Karpas-422 (cell line): ENCODE measurements at regions not wholly inside any gene's neighbourhood (a gene's known extent, or its start where the extent isn't known, plus 50 kb on each side); places are given as distances from the start of the nearest gene placed in this dataset.
"Not testable (repeated sequence)": the region's sequence is repeated elsewhere in the genome, so short reads cannot be mapped to it uniquely, and the experiment has no call there.

Experiments used
- DNase-seq: peaks from one replicate; pipeline ENCODE4 v3.0.0-alpha.2; 2015
- H2AFZ ChIP-seq: fragments of 200-600 bp; sonication (generic); 2 replicates; pipeline ENCODE4 v1.6.1; 2014; ENCODE audit warnings: antibody characterized with exemption, low read length, mixed read lengths
- H3K27ac ChIP-seq: fragments of 200-600 bp; sonication (generic); 2 replicates; pipeline ENCODE4 v1.5.1; 2014; ENCODE audit warnings: mild to moderate bottlenecking, low read length, moderate library complexity
- H3K27me3 ChIP-seq: fragments of 200-600 bp; sonication (generic); 2 replicates; pipeline ENCODE4 v1.6.1; 2014; ENCODE audit warnings: low read length, mixed read lengths
- H3K36me3 ChIP-seq: fragments of 200-600 bp; sonication (generic); 2 replicates; pipeline ENCODE4 v1.6.1; 2014; ENCODE audit warnings: low read length, mixed read lengths; ENCODE audit not compliant: insufficient read depth
- H3K4me1 ChIP-seq: fragments of 200-600 bp; sonication (generic); 2 replicates; pipeline ENCODE4 v1.6.1; 2014; ENCODE audit warnings: mild to moderate bottlenecking, low read length, mixed read lengths
- H3K4me2 ChIP-seq: fragments of 200-600 bp; sonication (generic); 2 replicates; pipeline ENCODE4 v1.6.1; 2014; ENCODE audit warnings: low read length, low read depth, mild to moderate bottlenecking; ENCODE audit not compliant: poor library complexity, severe bottlenecking
- H3K4me3 ChIP-seq: fragments of 200-600 bp; sonication (generic); 2 replicates; pipeline ENCODE4 v1.5.1; 2014; ENCODE audit warnings: mild to moderate bottlenecking, antibody characterized with exemption, low read length, mixed read lengths
- H3K79me2 ChIP-seq: fragments of 200-600 bp; sonication (generic); 2 replicates; pipeline ENCODE4 v1.6.1; 2014; ENCODE audit warnings: mild to moderate bottlenecking, low read length, mixed read lengths
- H3K9ac ChIP-seq: fragments of 200-600 bp; sonication (generic); 2 replicates; pipeline ENCODE4 v1.6.0; 2014; ENCODE audit warnings: low read length
- H3K9me2 ChIP-seq: fragments of 200-600 bp; sonication (generic), shearing (Covaris generic); replicated peaks from 2 replicates; pipeline ENCODE4 v1.6.0; 2014; ENCODE audit warnings: mild to moderate bottlenecking, low read length, moderate library complexity; ENCODE audit not compliant: insufficient read depth
- H3K9me3 ChIP-seq: fragments of 300-700, 200-600 bp; sonication (generic); 2 replicates; pipeline ENCODE4 v1.6.1; 2014; ENCODE audit warnings: low read length, mixed read lengths
- H4K20me1 ChIP-seq: fragments of 200-600 bp; sonication (generic); 2 replicates; pipeline ENCODE4 v1.6.1; 2014; ENCODE audit warnings: mild to moderate bottlenecking, antibody characterized with exemption, low read length, low read depth; ENCODE audit not compliant: insufficient read depth

DNA sequence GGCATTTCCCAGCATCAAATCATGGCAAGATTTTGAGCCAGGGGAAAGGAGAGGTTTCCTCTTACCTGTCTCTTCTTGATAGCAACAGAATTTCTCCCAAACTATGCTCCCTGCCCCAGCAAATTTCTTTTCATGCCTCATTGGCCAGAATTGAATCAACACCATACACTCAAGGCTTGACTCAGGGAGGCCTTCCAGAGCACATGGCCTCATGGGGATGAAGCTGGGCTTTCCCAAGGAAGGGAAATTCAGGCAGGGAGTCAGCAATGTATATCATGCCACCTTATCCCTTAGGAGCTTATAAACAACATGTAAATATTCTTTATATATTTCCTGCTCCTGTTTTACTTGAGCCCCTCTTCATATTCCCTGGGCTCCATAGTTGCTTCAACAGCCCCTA, 62.1 kb downstream of the ARF6 start:
- Histone ChIP-seq H3K27ac (no peak overlapping the region), H3K4me1 (peaks cover 8% of the 10 kb centered on the region), H3K4me2 (no peak overlapping the region), H3K9me3 (no peaks in the 10 kb centered on the region), H3K36me3 (no peaks in the 10 kb centered on the region), H3K27me3 (no peaks in the 10 kb centered on the region), H3K9ac (no peak overlapping the region), H2AFZ (peak overlapping the region; percentile 56; the same call in 1 of the 2 replicates), H4K20me1 (no peaks in the 10 kb centered on the region), H3K9me2 (no peaks in the 10 kb centered on the region), H3K4me3 (no peak overlapping the region), H3K79me2 (no peaks in the 10 kb centered on the region)
- DNase-seq, result no peak

DNA sequence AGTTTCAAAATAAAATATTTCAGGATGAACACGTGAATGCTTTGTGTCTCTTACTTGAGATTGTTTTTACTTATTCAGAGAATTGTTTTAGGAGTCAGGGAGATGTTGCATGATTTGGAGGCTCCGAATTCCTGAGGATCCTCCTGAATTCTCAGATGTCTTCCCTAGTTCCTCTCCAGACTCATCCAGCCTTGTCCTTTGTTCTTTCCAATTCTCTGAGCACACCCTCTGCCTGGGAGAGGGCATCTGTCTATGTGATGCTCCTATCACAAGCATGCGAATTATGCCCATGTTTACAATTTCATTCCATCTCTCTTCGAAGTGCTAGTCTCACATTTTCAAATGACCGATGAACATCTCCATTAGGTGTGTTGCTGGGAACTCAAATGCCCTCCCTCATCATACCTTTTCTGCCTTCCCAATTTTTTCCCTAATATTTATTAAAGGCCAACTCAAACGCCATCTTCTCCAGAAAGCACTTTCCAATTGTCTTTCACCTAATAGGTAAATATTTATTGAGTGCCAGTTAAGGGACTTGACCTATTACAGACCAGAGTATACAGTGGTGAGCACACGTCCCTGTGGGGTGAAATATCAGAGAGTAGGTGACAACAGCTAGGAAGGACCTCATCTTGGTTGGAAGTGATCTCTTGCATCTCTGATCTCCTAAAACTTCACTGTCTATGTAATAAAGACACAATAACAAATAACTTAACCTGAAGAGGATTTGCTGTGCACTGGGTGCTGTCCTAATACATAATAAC, 64.4 kb downstream of the ARF6 start:
- peaks cover 30% of the 10 kb centered on the region for H3K4me1 ChIP-seq
- no peaks in the 10 kb centered on the region for H3K9me2 ChIP-seq
- H3K9me3 ChIP-seq, result no peaks in the 10 kb centered on the region
- H3K9ac ChIP-seq, result no peak overlapping the region
- no peak overlapping the region for H2AFZ ChIP-seq
- no peak overlapping the region for H3K4me3 ChIP-seq
- no peak overlapping the region for H3K4me2 ChIP-seq
- H3K36me3 ChIP-seq, result no peaks in the 10 kb centered on the region
- H3K27me3 ChIP-seq, result no peaks in the 10 kb centered on the region
- H3K79me2 ChIP-seq, result no peaks in the 10 kb centered on the region
- DNase-seq, result no peak
- no peaks in the 10 kb centered on the region for H4K20me1 ChIP-seq
- H3K27ac ChIP-seq, result no peak overlapping the region

DNA sequence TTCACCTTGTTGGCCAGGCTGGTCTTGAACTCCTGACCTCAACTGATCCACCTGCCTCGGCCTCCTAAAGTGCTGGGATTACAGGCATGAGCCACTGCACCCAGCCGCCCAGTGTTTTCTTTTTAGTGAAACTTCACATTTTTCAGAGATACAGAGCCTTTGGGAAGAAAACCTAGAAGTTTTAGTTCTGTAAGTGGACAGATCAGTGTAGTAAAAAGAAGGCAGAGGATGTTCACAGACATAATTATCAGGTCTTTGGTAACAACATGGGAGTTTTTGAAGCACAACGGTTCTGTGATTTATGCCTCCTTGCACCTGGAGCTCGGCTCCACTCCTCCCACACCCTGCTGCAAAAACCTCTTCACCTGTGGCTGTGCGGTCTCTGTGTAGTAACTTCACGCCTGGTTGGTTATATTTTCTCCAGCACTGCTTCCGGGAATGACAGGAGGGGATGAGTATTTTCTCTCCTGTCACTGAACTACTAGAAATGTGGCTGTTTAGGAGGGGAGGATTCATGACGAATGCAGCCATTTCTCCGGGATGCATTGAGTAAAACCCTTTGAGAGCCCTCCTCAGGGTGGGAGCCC, 67.0 kb downstream of the ARF6 start:
- no peaks in the 10 kb centered on the region for H3K9me2 ChIP-seq
- no peaks in the 10 kb centered on the region for H4K20me1 ChIP-seq
- no peaks in the 10 kb centered on the region for H3K27me3 ChIP-seq
- peaks cover 44% of the 10 kb centered on the region for H3K4me1 ChIP-seq
- H3K27ac ChIP-seq, result peak overlapping the region; percentile 75
- peak overlapping the region; percentile 53 for H3K4me2 ChIP-seq
- H3K36me3 ChIP-seq, result no peaks in the 10 kb centered on the region
- peak overlapping the region; percentile 38 for H3K4me3 ChIP-seq
- no peaks in the 10 kb centered on the region for H3K9me3 ChIP-seq
- peak overlapping the region; percentile 80 for H2AFZ ChIP-seq
- H3K79me2 ChIP-seq, result no peaks in the 10 kb centered on the region
- DNase-seq, result peak; percentile 66
- peak overlapping the region; percentile 20 for H3K9ac ChIP-seq

DNA sequence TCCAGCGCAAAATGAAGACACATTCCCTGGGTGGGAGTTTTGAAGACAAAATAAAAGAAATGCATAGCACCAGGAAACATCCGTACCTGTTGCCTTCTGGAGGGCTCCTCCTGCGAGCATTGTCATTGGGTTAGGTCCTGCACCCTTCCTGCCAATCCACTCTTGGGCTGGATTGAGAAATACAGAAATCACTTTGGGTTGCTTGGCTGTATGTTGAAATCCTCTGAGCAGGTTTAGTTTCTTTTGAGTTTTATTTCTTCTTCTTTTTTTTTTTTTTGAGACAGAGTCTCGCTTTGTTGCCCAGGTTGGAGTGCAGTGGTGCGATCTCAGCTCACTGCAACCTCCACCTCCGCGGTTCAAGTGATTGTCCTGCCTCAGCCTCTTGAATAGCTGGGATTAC, 67.6 kb downstream of the ARF6 start:
- Histone ChIP-seq H3K4me2 (peak overlapping the region; percentile 53), H3K27me3 (no peaks in the 10 kb centered on the region), H3K4me1 (peaks cover 45% of the 10 kb centered on the region), H3K9me2 (no peaks in the 10 kb centered on the region), H3K79me2 (no peaks in the 10 kb centered on the region), H2AFZ (peak overlapping the region; percentile 80), H3K4me3 (peak overlapping the region; percentile 38), H3K9ac (peak overlapping the region; percentile 20), H3K36me3 (no peaks in the 10 kb centered on the region), H4K20me1 (no peaks in the 10 kb centered on the region), H3K27ac (peak overlapping the region; percentile 75), H3K9me3 (no peaks in the 10 kb centered on the region)
- DNase-seq, result peak; percentile 71

DNA sequence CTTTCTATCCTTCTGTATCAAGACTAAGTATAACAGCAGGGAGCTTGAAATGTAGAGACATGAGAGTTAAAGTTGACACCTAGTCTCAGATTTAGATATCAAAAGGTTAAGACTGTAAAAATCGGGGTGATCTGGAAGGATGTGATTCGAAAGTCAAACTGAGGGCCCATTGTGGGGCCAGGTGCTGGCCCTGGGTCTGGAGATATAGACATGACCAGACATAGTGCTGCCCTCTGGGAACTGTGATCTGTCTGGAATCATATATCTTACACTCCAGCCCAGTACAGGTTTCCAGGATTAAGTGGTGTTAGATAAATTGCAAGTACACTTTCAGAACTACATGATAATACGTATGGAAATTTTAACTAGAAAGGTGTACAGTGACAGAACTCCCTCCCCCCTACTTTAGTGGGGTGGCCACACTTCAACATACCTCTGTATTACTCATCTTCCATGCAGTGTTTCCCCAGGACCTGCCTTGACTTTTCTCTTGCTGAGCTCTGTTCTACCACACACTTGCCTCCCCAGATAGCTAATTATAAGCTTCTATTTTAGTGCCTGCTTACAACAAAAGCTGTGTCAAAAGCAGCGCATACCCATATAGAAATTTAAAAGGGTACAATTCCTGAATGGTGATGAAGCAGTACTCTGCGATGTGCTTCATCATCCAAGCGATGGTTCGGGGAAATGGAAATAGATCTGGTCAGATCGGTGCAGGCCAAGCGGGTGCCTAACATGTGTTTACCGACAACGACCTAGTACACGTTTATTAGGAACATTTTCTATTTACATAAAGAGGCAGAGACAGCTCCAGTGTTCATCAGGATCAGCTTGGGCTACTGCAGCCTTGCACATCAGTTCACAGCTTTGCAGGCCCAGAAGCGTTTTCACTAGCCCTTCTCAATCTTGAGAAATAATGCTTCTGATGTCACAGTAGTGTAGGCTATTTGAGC, 68.7 kb downstream of the ARF6 start:
- H2AFZ ChIP-seq, result peak overlapping the region; percentile 80
- H3K4me2 ChIP-seq, result peak overlapping the region; percentile 53
- H3K27me3 ChIP-seq, result no peaks in the 10 kb centered on the region
- H3K4me3 ChIP-seq, result peak overlapping the region; percentile 4; the same call in 1 of the 2 replicates
- peak overlapping the region; percentile 75 for H3K27ac ChIP-seq
- no peaks in the 10 kb centered on the region for H3K9me2 ChIP-seq
- H3K79me2 ChIP-seq, result no peaks in the 10 kb centered on the region
- DNase-seq, result peak; percentile 73
- H3K36me3 ChIP-seq, result no peaks in the 10 kb centered on the region
- no peaks in the 10 kb centered on the region for H4K20me1 ChIP-seq
- H3K4me1 ChIP-seq, result peaks cover 52% of the 10 kb centered on the region
- H3K9me3 ChIP-seq, result no peaks in the 10 kb centered on the region
- peak overlapping the region; percentile 37 for H3K9ac ChIP-seq

DNA sequence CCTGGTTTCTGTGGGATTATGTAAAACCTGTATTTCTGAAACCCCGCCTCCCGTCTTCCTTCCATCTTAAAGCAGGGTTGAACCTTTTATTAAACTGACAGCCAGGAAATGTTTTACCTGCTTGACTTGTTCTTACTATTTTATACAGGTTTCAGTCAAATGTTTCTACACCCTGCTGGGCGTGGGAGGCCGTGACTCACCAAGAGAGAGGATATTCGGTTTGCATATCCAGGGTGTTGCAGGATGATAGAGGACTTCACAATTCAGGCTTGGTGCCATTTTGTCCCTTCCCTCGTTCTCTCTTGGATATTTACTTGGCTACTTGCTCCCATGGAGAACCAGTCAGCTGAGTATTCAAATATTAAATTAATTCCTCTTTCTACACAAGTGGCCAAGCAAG, 69.7 kb downstream of the ARF6 start:
- no peaks in the 10 kb centered on the region for H3K36me3 ChIP-seq
- H3K9ac ChIP-seq, result peak overlapping the region; percentile 37; the same call in 1 of the 2 replicates
- H3K9me2 ChIP-seq, result no peaks in the 10 kb centered on the region
- peak overlapping the region; percentile 75 for H3K27ac ChIP-seq
- 0 out of 2 replicates have a peak overlapping the region, but pooled peaks have one; percentile 4 for H3K4me3 ChIP-seq
- H3K79me2 ChIP-seq, result no peaks in the 10 kb centered on the region
- DNase-seq, result peak; percentile 88
- peak overlapping the region; percentile 80 for H2AFZ ChIP-seq
- H3K4me2 ChIP-seq, result peak overlapping the region; percentile 53
- no peaks in the 10 kb centered on the region for H3K27me3 ChIP-seq
- H3K9me3 ChIP-seq, result no peaks in the 10 kb centered on the region
- peaks cover 53% of the 10 kb centered on the region for H3K4me1 ChIP-seq
- H4K20me1 ChIP-seq, result no peaks in the 10 kb centered on the region

DNA sequence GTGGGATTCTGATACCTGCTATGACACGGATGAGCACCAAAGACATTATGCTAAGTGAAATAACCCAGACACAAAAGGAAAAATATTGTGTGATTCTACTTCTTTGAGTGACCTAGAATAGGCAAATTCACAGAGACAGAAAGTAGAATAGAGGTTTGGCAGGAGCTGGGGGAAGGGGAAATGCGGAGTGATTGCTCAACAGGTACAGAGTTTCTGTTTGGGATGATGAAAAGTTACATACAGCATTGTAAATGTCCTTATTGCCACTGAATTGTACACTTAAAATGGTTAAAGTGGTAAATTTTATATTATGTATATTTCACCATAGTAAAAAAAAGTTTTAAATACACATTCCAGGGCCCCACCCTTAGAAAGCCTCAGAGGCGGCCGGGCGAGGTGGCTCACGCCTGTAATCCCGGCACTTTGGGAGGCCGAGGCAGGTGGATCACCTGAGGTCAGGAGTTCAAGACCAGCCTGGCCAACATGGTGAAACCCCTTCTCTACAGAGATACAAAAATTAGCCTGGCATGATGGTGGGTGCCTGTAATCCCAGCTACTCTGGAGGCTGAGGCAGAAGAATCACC, 72.3 kb downstream of the ARF6 start:
- H3K4me1 ChIP-seq, result peaks cover 50% of the 10 kb centered on the region
- not testable (repeated sequence) for H3K27ac ChIP-seq, H3K4me2 ChIP-seq

More for the DNA sequence above, 72.3 kb downstream of the ARF6 start:
- H3K9me2 ChIP-seq, DNase-seq, H3K4me3 ChIP-seq, H2AFZ ChIP-seq, H3K36me3 ChIP-seq, H3K79me2 ChIP-seq, H3K27me3 ChIP-seq, H3K9ac ChIP-seq, H4K20me1 ChIP-seq, H3K9me3 ChIP-seq: not testable (repeated sequence)
